Breast epithelium (tissue), 3 donors: ENCODE measurements at regions not wholly inside any gene's neighbourhood (a gene's known extent, or its start where the extent isn't known, plus 50 kb on each side); places are given as distances from the start of the nearest gene placed in this dataset.

Source experiments
- CTCF ChIP-seq, 3 donors: fragments of 450-650 bp; IDR thresholded peaks; one replicate each; pipeline ENCODE4 v1.5.1; 2016 to 2017; ENCODE audit warnings: antibody characterized with exemption in 3 of 3, mild to moderate bottlenecking in 3 of 3, moderate library complexity in 3 of 3
- POLR2A ChIP-seq: fragments of 450-650 bp; IDR thresholded peaks from one replicate; pipeline ENCODE4 v1.6.1; 2016; ENCODE audit warnings: antibody characterized with exemption, mild to moderate bottlenecking, moderate library complexity
- POLR2AphosphoS5 ChIP-seq, 3 donors: sonication (generic); formaldehyde crosslinking; IDR thresholded peaks; one replicate each; pipeline ENCODE4 v1.6.1; 2017; ENCODE audit warnings: antibody characterized with exemption in 3 of 3

GRCh38 chr3:72651498-72651897, 196.7 kb downstream of the SHQ1 start:
- TF ChIP-seq CTCF (IDR thresholded peaks at IDR 0.05) (no peak), POLR2A (no peak), POLR2AphosphoS5 (IDR thresholded peaks at IDR 0.05) (no peak)
